ENCODE measurements at regions not wholly inside any gene's neighbourhood (a gene's known extent, or its start where the extent isn't known, plus 50 kb on each side); places are given as distances from the start of the nearest gene placed in this dataset.

DNA sequence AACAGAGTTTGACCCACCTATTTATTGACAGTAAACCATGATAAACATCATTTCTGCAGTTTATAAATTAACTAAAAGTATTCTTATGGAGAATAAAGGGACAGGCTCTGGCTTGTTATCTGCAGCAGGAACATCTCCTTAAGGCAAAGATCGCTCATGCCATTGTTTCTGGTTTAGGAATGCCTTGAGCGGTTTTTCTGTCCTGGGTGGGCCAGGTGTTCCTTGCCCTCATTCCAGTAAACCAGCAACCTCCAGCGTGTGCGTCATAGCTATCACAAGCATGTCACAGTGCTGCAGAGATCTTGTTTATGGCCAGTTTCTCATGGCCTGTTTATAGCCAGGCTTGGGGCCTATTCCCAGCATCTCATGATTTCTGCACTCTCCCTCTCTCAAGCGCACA, 521.7 kb downstream of the HINT1 start:
- TF ChIP-seq RFX5 (IDR thresholded peaks at IDR 0.05; ENCODE audit: low read length) (no peak), SIN3A (IDR thresholded peaks at IDR 0.05; ENCODE audit: borderline replicate concordance, low read depth, low read length) (no peak), FOXJ3 (CRISPR knock-in tag; IDR thresholded peaks at IDR 0.05) (no peak), NRF1 (IDR thresholded peaks at IDR 0.05; ENCODE audit: low read depth, low read length) (no peak), EP300 (IDR thresholded peaks at IDR 0.05; ENCODE audit: borderline replicate concordance in 1 of 2, low read depth in 1 of 2, low read length in 1 of 2) (no peak), YY1 (IDR thresholded peaks at IDR 0.05; ENCODE audit: low read depth) (no peak), MXI1 (IDR thresholded peaks at IDR 0.05; ENCODE audit: low read depth, low read length) (no peak)
- no peaks in the 10 kb centered on the region for H3K27me3 ChIP-seq (ENCODE audit: insufficient read depth)
- ChIA-PET CTCF (no interaction called here), POLR2A (no interaction called here)
- H3K27ac ChIP-seq (ENCODE audit: low read depth in 2 of 2, low read length in 1 of 2), result no peak overlapping the region
- no peak overlapping the region for H3K9ac ChIP-seq
- no peaks in the 10 kb centered on the region for H3K36me3 ChIP-seq (replicated peaks in 1 of 2; ENCODE audit: control insufficient read depth in 1 of 2, insufficient read depth in 2 of 2, low read length in 1 of 2)
- H3K4me2 ChIP-seq, result no peak overlapping the region
- no peak overlapping the region for H3K4me3 ChIP-seq (ENCODE audit: low read depth in 2 of 2, low read length in 1 of 2)
- H3K4me1 ChIP-seq (ENCODE audit: control insufficient read depth in 1 of 2, insufficient read depth in 2 of 2, low read depth in 1 of 2, low read length in 1 of 2), result no peaks in the 10 kb centered on the region
- no peaks in the 10 kb centered on the region for H3K9me3 ChIP-seq
- H3K9me2 ChIP-seq, result no peaks in the 10 kb centered on the region
- no peak overlapping the region for H2AFZ ChIP-seq (ENCODE audit: low read depth)
- H3K79me2 ChIP-seq (ENCODE audit: insufficient read depth), result no peaks in the 10 kb centered on the region
- no peaks in the 10 kb centered on the region for H3F3A ChIP-seq (replicated peaks; ENCODE audit: insufficient read depth)
- 21% methylated on average over 5 of the region's 5 CpGs for WGBS (ENCODE audit: low lambda C conversion rate)
- DNase-seq, result no peak
- H4K20me1 ChIP-seq (ENCODE audit: insufficient read depth), result no peaks in the 10 kb centered on the region

DNA sequence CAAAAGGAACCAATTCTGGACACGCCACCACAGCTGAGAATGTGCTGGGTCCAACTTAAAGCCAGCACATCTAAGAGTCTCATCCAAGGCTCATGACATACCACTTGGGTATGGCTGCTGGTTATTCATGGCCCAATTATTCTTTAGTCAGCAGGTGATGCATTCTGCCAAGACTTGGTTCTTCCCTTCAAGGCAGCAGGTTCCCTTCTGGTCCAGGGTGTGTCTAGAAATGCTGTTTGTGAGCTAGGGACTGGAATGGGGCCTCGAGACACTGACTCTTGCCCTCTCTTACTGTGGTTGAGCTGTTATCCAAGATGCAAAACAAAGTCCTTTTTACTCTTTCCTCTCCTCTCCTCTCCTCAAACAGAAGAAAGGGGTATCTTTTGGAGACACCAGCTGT, 522.6 kb downstream of the HINT1 start:
- no peaks in the 10 kb centered on the region for H3K27me3 ChIP-seq (ENCODE audit: insufficient read depth)
- no peak overlapping the region for H3K27ac ChIP-seq (ENCODE audit: low read depth in 2 of 2, low read length in 1 of 2)
- DNase-seq, result no peak
- no peaks in the 10 kb centered on the region for H3K9me3 ChIP-seq
- H2AFZ ChIP-seq (ENCODE audit: low read depth), result no peak overlapping the region
- TF ChIP-seq, protein P1, sequence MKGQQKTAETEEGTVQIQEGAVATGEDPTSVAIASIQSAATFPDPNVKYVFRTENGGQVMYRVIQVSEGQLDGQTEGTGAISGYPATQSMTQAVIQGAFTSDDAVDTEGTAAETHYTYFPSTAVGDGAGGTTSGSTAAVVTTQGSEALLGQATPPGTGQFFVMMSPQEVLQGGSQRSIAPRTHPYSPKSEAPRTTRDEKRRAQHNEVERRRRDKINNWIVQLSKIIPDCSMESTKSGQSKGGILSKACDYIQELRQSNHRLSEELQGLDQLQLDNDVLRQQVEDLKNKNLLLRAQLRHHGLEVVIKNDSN (IDR thresholded peaks at IDR 0.05; ENCODE audit: borderline replicate concordance, low read depth), result no peak
- TF ChIP-seq GABPA (IDR thresholded peaks at IDR 0.05; ENCODE audit: low read depth), result no peak
- no peak for TF ChIP-seq NFIC (IDR thresholded peaks at IDR 0.05; ENCODE audit: borderline replicate concordance)
- no peak for TF ChIP-seq SIN3A (IDR thresholded peaks at IDR 0.05; ENCODE audit: borderline replicate concordance, low read depth, low read length)
- TF ChIP-seq MEF2A (IDR thresholded peaks at IDR 0.05; ENCODE audit: borderline replicate concordance, low read depth), result no peak
- no peak for TF ChIP-seq RAD21 (IDR thresholded peaks at IDR 0.05; ENCODE audit: low read length)
- 0% methylated on average over 2 of the region's 2 CpGs for WGBS (ENCODE audit: low lambda C conversion rate)
- ChIA-PET CTCF (no interaction called here), POLR2A (no interaction called here)
- H3K36me3 ChIP-seq (replicated peaks in 1 of 2; ENCODE audit: control insufficient read depth in 1 of 2, insufficient read depth in 2 of 2, low read length in 1 of 2), result no peaks in the 10 kb centered on the region
- no peaks in the 10 kb centered on the region for H3K9me2 ChIP-seq
- no peak overlapping the region for H3K4me2 ChIP-seq
- H3K9ac ChIP-seq, result no peak overlapping the region
- H3K79me2 ChIP-seq (ENCODE audit: insufficient read depth), result no peaks in the 10 kb centered on the region
- H3K4me3 ChIP-seq (ENCODE audit: low read depth in 2 of 2, low read length in 1 of 2), result no peak overlapping the region
- no peaks in the 10 kb centered on the region for H3F3A ChIP-seq (replicated peaks; ENCODE audit: insufficient read depth)
- H4K20me1 ChIP-seq (ENCODE audit: insufficient read depth), result no peaks in the 10 kb centered on the region
- H3K4me1 ChIP-seq (ENCODE audit: control insufficient read depth in 1 of 2, insufficient read depth in 2 of 2, low read depth in 1 of 2, low read length in 1 of 2), result no peaks in the 10 kb centered on the region

- ChIA-PET POLR2A (no interaction called here), CTCF (no interaction called here)
- Histone ChIP-seq H3K79me2 (ENCODE audit: insufficient read depth) (no peaks in the 10 kb centered on the region), H3K4me1 (ENCODE audit: control insufficient read depth in 1 of 2, insufficient read depth in 2 of 2, low read depth in 1 of 2, low read length in 1 of 2) (no peaks in the 10 kb centered on the region), H3K9me2 (no peaks in the 10 kb centered on the region), H3K27me3 (ENCODE audit: insufficient read depth) (no peaks in the 10 kb centered on the region), H3F3A (replicated peaks; ENCODE audit: insufficient read depth) (no peaks in the 10 kb centered on the region), H2AFZ (ENCODE audit: low read depth) (no peak overlapping the region), H4K20me1 (ENCODE audit: insufficient read depth) (no peaks in the 10 kb centered on the region), H3K9me3 (no peaks in the 10 kb centered on the region), H3K36me3 (replicated peaks in 1 of 2; ENCODE audit: control insufficient read depth in 1 of 2, insufficient read depth in 2 of 2, low read length in 1 of 2) (no peaks in the 10 kb centered on the region), H3K4me3 (ENCODE audit: low read depth in 2 of 2, low read length in 1 of 2) (no peak overlapping the region), H3K9ac (no peak overlapping the region), H3K27ac (ENCODE audit: low read depth in 2 of 2, low read length in 1 of 2) (no peak overlapping the region), H3K4me2 (no peak overlapping the region)
- TF ChIP-seq NFIC (IDR thresholded peaks at IDR 0.05; ENCODE audit: borderline replicate concordance), result no peak
- no peak for TF ChIP-seq TEAD4 (IDR thresholded peaks at IDR 0.05; ENCODE audit: borderline replicate concordance, insufficient read depth)
- DNase-seq, result no peak
These were observed 537.9 kb downstream of the HINT1 start for GRCh38 chr5:130627145-130627544.
